Caco-2 (cell line): ENCODE measurements at regions not wholly inside any gene's neighbourhood (a gene's known extent, or its start where the extent isn't known, plus 50 kb on each side); places are given as distances from the start of the nearest gene placed in this dataset.

ENCODE experiments used
- BruUV-seq: library from RNA; stranded (reverse); fragments of 400-500 nt; replicated peaks from 2 replicates; lab custom pipeline; 2021; lab: Mats Ljungman, UMichigan
- CTCF ChIA-PET: fragments of 300-600 bp; sonication (Branson Sonifier 250); formaldehyde crosslinking; loops from one replicate; lab custom pipeline; 2022; ENCODE audit warnings: antibody characterized with exemption; lab: Charles Lee
- POLR2A ChIA-PET: fragments of 300-600 bp; sonication (Branson Sonifier 250); formaldehyde crosslinking; loops from one replicate; lab custom pipeline; 2022; ENCODE audit warnings: antibody characterized with exemption; lab: Charles Lee
- DNase-seq, 2 experiments: peaks; one replicate each; pipeline versions ENCODE4 v3.0.0 to v3.0.0-alpha.2; 2020 to 2022
- H3K27me3 ChIP-seq: replicated peaks from 2 replicates; pipeline ENCODE4 v1.6.0; 2011; ENCODE audit warnings: low read length; ENCODE audit not compliant: control insufficient read depth, insufficient read depth
- H3K36me3 ChIP-seq: 2 replicates; pipeline ENCODE4 v1.5.1; 2011; ENCODE audit warnings: low read length; ENCODE audit not compliant: control insufficient read depth, insufficient read depth
- H3K4me1 ChIP-seq: fragments of 250-450 bp; sonication (Bioruptor Pico); 2 replicates; pipeline ENCODE4 v1.5.1; 2020; ENCODE audit warnings: mild to moderate bottlenecking
- H3K4me3 ChIP-seq: 2 replicates; pipeline ENCODE4 v1.5.1; 2011; ENCODE audit warnings: low read depth, mild to moderate bottlenecking, control low read depth, low read length
- H3K9me3 ChIP-seq: fragments of 250-450 bp; sonication (Bioruptor Pico); 2 replicates; pipeline ENCODE4 v1.5.1; 2020; ENCODE audit warnings: mild to moderate bottlenecking, moderate library complexity
- H3K27ac Mint-ChIP-seq: one replicate; pipeline ENCODE4 v1.8.0; 2022; ENCODE audit warnings: mixed read lengths; ENCODE audit not compliant: unreplicated experiment
- H3K27me3 Mint-ChIP-seq: one replicate; pipeline ENCODE4 v1.8.0; 2022; ENCODE audit warnings: mixed read lengths; ENCODE audit not compliant: insufficient read depth, unreplicated experiment
- H3K36me3 Mint-ChIP-seq: one replicate; pipeline ENCODE4 v1.8.0; 2022; ENCODE audit warnings: mild to moderate bottlenecking, mixed read lengths; ENCODE audit not compliant: insufficient read depth, unreplicated experiment
- H3K4me1 Mint-ChIP-seq: one replicate; pipeline ENCODE4 v1.8.0; 2022; ENCODE audit warnings: low read depth, mixed read lengths; ENCODE audit not compliant: unreplicated experiment
- H3K4me3 Mint-ChIP-seq: one replicate; pipeline ENCODE4 v1.8.0; 2022; ENCODE audit warnings: mild to moderate bottlenecking, moderate library complexity, mixed read lengths; ENCODE audit not compliant: unreplicated experiment
- H3K9me3 Mint-ChIP-seq: one replicate; pipeline ENCODE4 v1.8.0; 2022; ENCODE audit warnings: mixed read lengths; ENCODE audit not compliant: unreplicated experiment
- intact Hi-C: fragments of 100-400 bp; cut with micrococcal nuclease; formaldehyde crosslinking; loops from one replicate; pipeline ENCODE4 v1.10.0; 2022; ENCODE audit not compliant: unreplicated experiment
- TF ChIP-seq, protein P1 (sequence below), 2 experiments: fragments of 200-600 bp in 1 of 2; IDR thresholded peaks; 1 replicate in 1 of 2; 2 replicates in 1 of 2; pipeline versions ENCODE4 v1.5.1 to v1.8.0; 2011 to 2022; ENCODE audit warnings: antibody characterized with exemption in 1 of 2, control low read depth in 1 of 2, inconsistent platforms in 1 of 2, low read depth in 1 of 2, low read length in 1 of 2, mild to moderate bottlenecking in 1 of 2, moderate library complexity in 1 of 2; ENCODE audit not compliant: insufficient read depth in 1 of 2, severe bottlenecking in 1 of 2, unreplicated experiment in 1 of 2

DNA sequence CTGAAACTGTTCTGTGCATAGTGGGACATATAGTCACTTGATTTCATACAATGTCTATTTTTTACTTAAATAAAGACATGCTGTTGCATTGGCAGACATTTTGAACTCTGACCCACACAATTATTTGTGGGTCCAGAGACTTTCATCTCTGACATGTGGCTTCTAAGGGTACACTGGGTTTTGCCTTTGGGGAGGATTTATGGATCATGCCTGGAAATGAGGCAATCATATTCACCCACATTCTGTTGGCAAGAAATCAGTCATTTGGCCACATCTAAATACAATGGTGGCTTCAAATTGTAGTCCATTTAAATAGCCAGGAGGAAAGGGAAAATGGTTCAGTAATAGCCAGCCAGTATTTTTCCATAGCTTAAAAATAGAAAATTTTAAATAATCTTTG, 238.3 kb upstream of the KLF12 start:
- no peak overlapping the region for H3K27ac Mint-ChIP-seq
- H3K4me1 ChIP-seq: no peaks in the 10 kb centered on the region
- no peak overlapping the region for H3K4me3 ChIP-seq
- TF ChIP-seq, protein P1, sequence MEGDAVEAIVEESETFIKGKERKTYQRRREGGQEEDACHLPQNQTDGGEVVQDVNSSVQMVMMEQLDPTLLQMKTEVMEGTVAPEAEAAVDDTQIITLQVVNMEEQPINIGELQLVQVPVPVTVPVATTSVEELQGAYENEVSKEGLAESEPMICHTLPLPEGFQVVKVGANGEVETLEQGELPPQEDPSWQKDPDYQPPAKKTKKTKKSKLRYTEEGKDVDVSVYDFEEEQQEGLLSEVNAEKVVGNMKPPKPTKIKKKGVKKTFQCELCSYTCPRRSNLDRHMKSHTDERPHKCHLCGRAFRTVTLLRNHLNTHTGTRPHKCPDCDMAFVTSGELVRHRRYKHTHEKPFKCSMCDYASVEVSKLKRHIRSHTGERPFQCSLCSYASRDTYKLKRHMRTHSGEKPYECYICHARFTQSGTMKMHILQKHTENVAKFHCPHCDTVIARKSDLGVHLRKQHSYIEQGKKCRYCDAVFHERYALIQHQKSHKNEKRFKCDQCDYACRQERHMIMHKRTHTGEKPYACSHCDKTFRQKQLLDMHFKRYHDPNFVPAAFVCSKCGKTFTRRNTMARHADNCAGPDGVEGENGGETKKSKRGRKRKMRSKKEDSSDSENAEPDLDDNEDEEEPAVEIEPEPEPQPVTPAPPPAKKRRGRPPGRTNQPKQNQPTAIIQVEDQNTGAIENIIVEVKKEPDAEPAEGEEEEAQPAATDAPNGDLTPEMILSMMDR (IDR thresholded peaks at IDR 0.05; ENCODE audit: insufficient read depth in 1 of 2, low read depth in 1 of 2, low read length in 1 of 2, severe bottlenecking in 1 of 2, unreplicated experiment in 1 of 2): no peak
- H3K27me3 Mint-ChIP-seq: peaks cover 5% of the 10 kb centered on the region
- no peaks in the 10 kb centered on the region for H3K36me3 Mint-ChIP-seq
- intact Hi-C loops: no loop called here
- H3K9me3 Mint-ChIP-seq: no peaks in the 10 kb centered on the region
- H3K4me3 Mint-ChIP-seq: no peak overlapping the region
- H3K27me3 ChIP-seq: no peaks in the 10 kb centered on the region
- no TSS peak for BruUV-seq
- CTCF ChIA-PET: no interaction called here
- DNase-seq: no peak
- no peaks in the 10 kb centered on the region for H3K4me1 Mint-ChIP-seq
- H3K9me3 ChIP-seq: no peaks in the 10 kb centered on the region
- POLR2A ChIA-PET: no interaction called here
- H3K36me3 ChIP-seq: no peaks in the 10 kb centered on the region

DNA sequence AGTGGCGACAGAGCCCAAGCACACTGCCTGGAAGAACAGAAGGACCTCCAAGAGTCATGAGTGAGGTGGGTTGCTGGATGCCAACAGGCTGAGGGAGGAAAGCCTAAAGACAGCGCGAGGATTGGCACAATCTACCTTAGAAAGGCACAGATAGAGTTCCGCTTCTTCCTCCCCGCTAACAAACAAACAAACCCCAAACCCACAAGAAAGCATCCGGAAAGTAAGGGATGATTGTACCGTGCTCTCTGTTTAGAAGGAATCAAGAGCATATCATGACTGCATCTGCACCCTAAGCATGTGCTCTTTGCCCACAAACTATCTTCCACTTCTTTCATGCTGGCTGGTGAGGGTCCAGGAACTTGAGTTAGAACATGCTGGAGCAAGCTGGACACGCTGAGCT, 233.0 kb upstream of the KLF12 start:
- intact Hi-C loops: no loop called here
- no TSS peak for BruUV-seq
- peaks cover 17% of the 10 kb centered on the region for H3K27me3 Mint-ChIP-seq
- Histone ChIP-seq H3K9me3 (no peaks in the 10 kb centered on the region), H3K4me3 (no peak overlapping the region), H3K36me3 (no peaks in the 10 kb centered on the region), H3K27me3 (no peaks in the 10 kb centered on the region), H3K4me1 (no peaks in the 10 kb centered on the region)
- TF ChIP-seq, protein P1 (IDR thresholded peaks at IDR 0.05; ENCODE audit: insufficient read depth in 1 of 2, low read depth in 1 of 2, low read length in 1 of 2, severe bottlenecking in 1 of 2, unreplicated experiment in 1 of 2): no peak
- ChIA-PET POLR2A (no interaction called here), CTCF (no interaction called here)
- no peaks in the 10 kb centered on the region for H3K4me1 Mint-ChIP-seq
- no peak for DNase-seq
- H3K9me3 Mint-ChIP-seq: no peaks in the 10 kb centered on the region
- no peak overlapping the region for H3K4me3 Mint-ChIP-seq
- no peaks in the 10 kb centered on the region for H3K36me3 Mint-ChIP-seq
- H3K27ac Mint-ChIP-seq: no peak overlapping the region

DNA sequence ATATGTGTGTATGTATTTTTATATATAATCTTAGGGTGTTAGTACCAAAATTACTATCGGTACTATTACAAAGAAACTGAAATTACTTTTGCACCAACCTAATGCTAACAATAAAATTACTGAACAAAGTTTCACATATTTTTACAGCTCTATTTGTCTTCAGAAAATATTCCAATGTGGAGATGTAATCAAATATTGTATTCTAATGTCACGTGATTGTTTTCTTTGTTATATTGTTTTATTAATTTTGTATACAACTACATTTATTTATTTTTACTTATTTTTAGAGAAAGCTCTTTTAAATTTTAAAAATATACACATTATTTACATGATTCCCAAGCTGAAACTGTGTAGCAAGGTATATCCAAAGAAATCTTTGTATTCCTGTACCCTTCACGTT, 227.1 kb upstream of the KLF12 start:
- Histone ChIP-seq H3K4me3 (no peak overlapping the region), H3K9me3 (no peaks in the 10 kb centered on the region), H3K4me1 (no peaks in the 10 kb centered on the region), H3K36me3 (no peaks in the 10 kb centered on the region), H3K27me3 (no peaks in the 10 kb centered on the region)
- peaks cover 13% of the 10 kb centered on the region for H3K27me3 Mint-ChIP-seq
- H3K36me3 Mint-ChIP-seq: no peaks in the 10 kb centered on the region
- H3K27ac Mint-ChIP-seq: no peak overlapping the region
- CTCF ChIA-PET: no interaction called here
- no peak for DNase-seq
- no peaks in the 10 kb centered on the region for H3K9me3 Mint-ChIP-seq
- TF ChIP-seq, protein P1 (IDR thresholded peaks at IDR 0.05; ENCODE audit: insufficient read depth in 1 of 2, low read depth in 1 of 2, low read length in 1 of 2, severe bottlenecking in 1 of 2, unreplicated experiment in 1 of 2): no peak
- no TSS peak for BruUV-seq
- intact Hi-C loops: no loop called here
- POLR2A ChIA-PET: no interaction called here
- H3K4me3 Mint-ChIP-seq: no peak overlapping the region
- H3K4me1 Mint-ChIP-seq: no peaks in the 10 kb centered on the region
